ENCODE measurements at regions not wholly inside any gene's neighbourhood (a gene's known extent, or its start where the extent isn't known, plus 50 kb on each side); places are given as distances from the start of the nearest gene placed in this dataset.

DNA sequence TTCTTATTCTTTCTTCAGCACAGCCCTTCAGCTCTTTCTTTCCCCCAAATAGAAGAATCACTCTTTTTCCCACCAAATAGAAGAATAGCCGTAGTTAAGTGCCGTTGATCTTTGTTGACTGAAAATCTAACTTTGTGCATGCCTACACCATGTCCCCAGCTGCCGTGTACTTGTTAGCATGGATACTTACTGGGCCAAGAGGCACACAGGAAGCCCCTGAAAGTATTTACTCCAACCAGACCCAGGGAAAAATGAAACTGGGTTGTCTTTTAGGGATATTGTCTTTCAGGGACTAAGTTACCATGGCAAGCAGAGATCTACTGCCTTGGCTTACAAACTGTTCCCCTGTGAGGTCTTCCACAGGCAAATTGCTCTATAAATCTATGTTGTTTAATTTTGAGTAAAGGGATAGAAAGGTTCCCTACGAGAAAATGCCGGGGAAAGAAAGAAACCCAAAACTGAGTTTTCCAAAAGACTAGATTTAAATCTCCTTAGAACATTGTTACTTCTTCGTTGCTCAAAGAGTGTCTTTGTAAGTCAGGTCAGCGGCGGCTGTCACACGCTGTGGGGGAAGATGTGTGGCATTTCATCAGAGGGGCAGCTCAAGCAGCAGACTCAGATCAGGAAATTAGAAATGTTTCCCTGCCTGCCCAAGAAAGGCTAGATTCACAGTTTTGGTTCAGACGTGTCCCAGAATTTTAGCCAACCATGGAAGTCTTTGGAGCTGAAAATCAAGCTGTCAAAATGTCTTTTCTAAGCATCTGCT lies 152.7 kb upstream of the PRNP start:
- TF ChIP-seq EZH2 (IDR thresholded peaks at IDR 0.05; ENCODE audit: borderline replicate concordance, control insufficient read depth, low read depth, low read length) (no peak), ZZZ3 (IDR thresholded peaks at IDR 0.05; ENCODE audit: control insufficient read depth, insufficient read length, low read depth) (no peak)

All from GM12878 (cell line).